ENCODE measurements at regions not wholly inside any gene's neighbourhood (a gene's known extent, or its start where the extent isn't known, plus 50 kb on each side); places are given as distances from the start of the nearest gene placed in this dataset.

- no peak for DNase-seq
These were observed 78.0 kb upstream of the TNFSF18 start for GRCh38 chr1:173128742-173129141.

- DNase-seq = no peak
These were observed 76.9 kb upstream of the TNFSF18 start for GRCh38 chr1:173127369-173128307.

GRCh38 chr1:173126421-173126820 lies 75.7 kb upstream of the TNFSF18 start:
- DNase-seq = no peak

GRCh38 chr1:173122958-173123852 lies 72.5 kb upstream of the TNFSF18 start:
- DNase-seq = peak; percentile 74

GRCh38 chr1:173122344-173122935 lies 71.7 kb upstream of the TNFSF18 start:
- DNase-seq = no peak

GRCh38 chr1:173118404-173118803 lies 67.7 kb upstream of the TNFSF18 start:
- no peak for DNase-seq

GRCh38 chr1:173117761-173118160 lies 67.0 kb upstream of the TNFSF18 start:
- DNase-seq = no peak

- DNase-seq = no peak
These were observed 66.4 kb upstream of the TNFSF18 start for GRCh38 chr1:173117108-173117633.

- no peak for DNase-seq
These were observed 63.6 kb upstream of the TNFSF18 start for GRCh38 chr1:173114346-173114745.

GRCh38 chr1:173113015-173113741 lies 62.4 kb upstream of the TNFSF18 start:
- no peak for DNase-seq

- DNase-seq = no peak
These were observed 61.4 kb upstream of the TNFSF18 start for GRCh38 chr1:173112129-173112528.

GRCh38 chr1:173107696-173108095 lies 57.0 kb upstream of the TNFSF18 start:
- no peak for DNase-seq

GRCh38 chr1:173103006-173103405 lies 52.3 kb upstream of the TNFSF18 start:
- DNase-seq = no peak

GRCh38 chr1:173101589-173101988 lies 50.8 kb upstream of the TNFSF18 start:
- DNase-seq = no peak

GRCh38 chr1:173100476-173101107 lies 49.9 kb upstream of the TNFSF18 start:
- DNase-seq = no peak
